ENCODE measurements at regions not wholly inside any gene's neighbourhood (a gene's known extent, or its start where the extent isn't known, plus 50 kb on each side); places are given as distances from the start of the nearest gene placed in this dataset.

DNA sequence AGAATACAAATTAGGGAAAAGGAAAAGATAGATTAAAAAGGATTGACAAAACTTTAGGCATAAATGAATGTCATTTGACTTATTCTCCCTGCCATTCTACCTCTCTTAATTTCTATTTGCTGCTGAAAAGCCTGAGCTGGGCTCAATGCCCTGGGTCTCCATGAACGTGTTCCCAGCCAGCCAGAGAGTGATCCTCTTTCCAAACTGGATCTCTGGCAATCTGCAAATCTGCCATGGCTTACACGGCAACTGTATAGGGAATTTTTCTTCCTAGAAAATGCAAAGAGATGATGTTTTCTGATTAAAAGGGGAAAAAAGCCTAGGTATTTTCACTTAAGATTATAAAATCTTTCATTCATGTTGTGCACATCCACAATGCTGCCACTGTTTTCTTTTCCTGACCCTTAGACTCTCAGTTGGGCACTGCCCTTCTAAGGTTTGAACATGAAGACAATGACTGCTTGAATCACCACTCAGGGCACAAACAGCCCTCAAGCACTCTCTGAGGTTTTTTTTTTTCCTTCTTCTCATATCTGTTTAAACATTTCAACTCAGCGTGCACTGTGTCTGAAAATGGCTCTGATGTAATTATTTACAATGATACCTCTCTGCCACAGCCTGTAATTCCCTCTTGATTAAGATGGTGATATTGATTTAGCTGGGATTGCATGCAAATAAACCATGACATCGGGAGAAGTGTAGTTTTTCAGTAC is 60.3 kb downstream of the DACT1 start:
- DNase-seq, result peak; percentile 10 to 32

DNA sequence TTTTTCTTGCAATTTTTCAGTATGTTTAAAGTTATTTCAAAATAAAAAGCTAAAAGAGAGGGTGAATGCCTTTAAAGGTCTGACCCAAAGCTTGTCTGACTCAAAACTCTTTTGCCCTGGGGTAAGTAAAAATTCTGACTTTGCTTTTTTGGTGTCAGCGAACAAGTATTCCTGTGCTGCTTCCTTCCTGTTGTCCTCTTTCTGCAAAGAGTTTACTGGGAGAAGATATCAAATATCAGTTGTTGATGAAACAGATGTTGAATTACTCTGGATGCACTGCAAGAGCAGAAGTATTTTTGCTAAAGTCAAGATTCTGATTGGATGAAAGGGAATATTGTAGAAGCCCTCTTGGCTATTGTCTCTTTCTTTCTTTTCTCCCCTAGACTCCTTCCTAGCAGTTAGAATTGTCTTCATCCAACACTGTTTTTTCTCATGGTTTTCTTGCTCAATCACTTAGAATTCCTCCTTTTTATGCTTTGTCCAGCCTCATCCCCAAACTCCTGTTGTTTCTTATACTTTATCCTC is 62.0 kb downstream of the DACT1 start:
- DNase-seq, result no peak

DNA sequence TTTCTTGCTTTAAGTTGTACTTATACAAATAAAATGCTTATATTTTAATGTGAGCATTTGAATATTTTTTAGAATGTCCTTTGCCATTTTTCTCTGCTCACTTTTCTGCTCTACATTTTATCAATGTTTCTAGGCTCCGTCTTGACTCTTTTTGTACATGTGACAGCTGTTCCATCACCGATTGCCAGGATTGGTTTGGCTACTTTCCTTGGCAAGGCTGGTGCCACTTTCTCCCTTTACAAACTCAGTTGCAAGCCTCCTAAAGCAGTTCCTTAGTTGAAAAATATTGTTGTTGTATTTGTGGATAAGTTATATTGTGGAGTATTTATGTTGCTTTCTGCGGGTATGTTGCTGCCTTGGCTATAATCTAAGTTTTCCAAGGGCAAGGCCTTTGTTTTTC is 63.4 kb downstream of the DACT1 start:
- DNase-seq, result no peak

DNA sequence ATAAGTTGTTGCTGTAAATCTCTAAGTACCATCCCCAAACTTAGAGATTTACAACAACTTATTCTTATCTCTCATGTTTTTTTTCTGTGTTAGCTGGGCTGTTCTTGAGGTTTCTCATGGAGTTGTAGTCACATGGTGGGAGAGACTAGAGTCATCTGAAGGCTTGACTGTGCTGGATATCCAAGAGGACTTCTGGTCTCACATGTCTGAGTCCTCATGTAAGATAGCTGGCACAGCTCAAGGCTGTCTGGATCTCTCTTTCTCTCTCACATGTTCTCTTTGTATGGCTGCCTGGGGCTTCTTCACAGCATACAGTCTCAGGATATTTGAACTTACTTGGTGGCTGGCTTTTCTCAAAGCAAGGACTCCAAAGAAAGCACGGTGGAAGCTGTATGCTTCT is 63.8 kb downstream of the DACT1 start:
- DNase-seq, result no peak

DNA sequence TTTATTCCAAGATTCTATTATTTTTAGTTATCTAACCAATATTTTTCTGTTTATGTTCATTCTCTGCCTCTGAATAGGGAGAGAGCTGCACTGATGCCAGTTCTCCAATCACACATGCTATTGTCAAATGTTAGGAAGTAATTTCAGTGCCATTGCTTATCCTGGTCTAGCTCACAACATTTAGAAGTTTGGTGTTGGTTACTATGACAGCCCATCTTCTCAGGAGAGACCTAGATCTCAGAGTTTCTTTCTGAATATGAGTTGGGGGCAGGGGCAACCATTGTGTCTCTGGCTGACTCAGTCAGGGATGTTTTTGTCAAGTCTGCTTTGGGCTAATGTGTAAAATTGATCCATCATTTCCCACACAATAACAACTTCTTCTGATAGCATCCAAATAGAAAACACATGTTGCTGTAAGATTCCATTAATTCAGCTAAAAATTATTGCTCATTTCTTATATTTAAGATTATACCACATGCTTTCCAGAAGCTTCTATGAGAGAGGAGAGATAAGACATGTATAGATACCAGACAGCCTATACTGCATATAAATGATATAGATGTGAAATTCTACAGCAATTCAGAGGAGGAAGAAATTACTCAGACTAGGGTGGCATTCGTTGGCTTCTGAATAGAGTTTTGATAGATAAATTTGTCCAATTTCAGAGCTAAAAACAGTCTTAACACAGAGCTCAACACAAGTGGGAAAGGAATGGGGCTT is 64.8 kb downstream of the DACT1 start:
- DNase-seq, result no peak

DNA sequence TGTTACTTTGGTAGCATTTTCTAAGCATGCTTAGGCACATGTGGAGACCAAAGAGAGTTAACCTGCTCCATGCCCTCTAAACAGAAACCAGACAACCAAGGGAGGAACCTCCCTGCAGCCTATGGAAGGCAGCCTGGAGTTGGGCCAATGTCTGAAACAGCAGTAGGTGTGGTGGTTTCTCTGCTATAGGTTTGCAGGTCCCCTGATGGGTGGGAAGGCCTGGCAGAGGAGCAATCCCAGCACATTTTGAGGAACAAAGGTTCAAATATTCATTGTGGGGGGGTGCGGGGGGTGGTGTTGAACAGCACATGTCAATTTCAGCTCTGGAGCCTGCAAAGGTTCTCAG is 65.4 kb downstream of the DACT1 start:
- no peak for DNase-seq

DNA sequence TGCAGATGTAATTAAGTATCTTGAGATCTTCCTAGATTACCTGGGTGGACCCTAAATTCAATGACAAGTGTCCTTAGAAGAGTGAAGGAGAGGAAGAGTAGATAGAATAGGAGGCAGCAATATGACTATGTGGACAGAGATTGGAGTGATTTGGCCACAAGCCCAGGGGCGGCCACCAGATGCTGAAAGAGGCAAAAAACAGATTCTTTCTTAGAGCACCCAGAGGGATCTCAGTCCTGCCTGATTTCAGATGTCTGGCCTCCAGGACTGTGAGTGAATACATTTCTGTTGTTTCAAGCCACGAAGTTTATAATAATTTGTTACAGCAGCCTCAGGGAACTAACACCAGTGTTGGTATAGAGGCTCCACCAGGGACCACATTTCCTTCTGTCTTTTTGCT is 67.3 kb downstream of the DACT1 start:
- no peak for DNase-seq

DNA sequence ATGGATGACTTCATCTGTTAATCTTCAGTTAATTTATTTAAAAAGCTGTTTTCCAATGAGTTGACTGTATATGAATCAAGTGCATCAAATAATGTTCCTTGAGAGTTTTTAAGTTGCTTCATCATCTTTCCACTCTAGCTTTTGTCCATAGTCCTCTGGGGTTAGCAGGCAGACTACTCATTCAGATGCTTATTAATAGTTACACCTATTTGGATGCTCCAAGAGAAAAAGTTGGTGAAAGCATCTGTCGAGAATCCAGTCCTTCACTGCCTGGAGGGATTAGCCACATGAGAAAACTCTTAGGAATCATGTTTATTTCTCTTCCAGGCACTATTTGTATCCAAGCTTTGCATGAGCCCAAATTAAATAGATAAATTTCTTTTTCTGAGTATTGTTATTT is 70.2 kb downstream of the DACT1 start:
- no peak for DNase-seq

DNA sequence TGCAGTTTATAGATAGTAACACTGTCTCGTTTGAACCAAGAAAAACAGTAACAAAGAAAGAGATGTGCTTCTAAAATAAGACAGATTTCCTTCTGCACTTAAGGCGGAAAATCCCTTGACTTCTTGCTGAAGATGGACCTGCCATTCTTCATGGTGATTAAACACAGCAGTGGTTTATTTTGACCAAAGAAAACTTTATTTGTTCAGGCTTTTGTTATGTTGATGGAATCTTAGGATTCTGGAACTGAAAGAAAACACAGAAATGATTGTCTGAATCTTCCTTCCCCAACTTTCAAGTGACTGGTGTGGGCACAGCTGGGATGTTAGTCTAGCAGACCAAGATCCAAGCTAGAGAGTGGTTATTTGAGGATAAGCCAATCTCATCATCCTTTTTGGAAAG is 72.2 kb downstream of the DACT1 start:
- no peak for DNase-seq

DNA sequence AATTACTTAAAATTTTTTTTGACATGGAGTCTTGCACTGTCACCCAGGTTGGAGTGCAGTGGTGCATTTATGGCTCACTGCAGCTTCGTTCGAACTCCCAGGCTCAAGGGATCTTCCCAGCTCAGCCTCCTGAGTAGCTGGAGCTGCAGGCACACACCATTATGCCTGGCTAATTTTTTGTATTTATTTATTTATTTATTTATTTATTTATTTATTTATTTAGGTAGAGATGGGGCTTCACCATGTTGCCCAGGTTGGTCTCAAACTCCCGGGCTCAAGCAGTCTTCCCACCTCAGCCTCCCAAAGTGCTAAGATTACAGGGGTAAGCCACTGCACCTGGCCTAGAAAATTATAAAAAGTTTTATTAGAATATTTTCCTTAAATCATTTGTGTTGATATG is 73.6 kb downstream of the DACT1 start:
- DNase-seq, result no peak

DNA sequence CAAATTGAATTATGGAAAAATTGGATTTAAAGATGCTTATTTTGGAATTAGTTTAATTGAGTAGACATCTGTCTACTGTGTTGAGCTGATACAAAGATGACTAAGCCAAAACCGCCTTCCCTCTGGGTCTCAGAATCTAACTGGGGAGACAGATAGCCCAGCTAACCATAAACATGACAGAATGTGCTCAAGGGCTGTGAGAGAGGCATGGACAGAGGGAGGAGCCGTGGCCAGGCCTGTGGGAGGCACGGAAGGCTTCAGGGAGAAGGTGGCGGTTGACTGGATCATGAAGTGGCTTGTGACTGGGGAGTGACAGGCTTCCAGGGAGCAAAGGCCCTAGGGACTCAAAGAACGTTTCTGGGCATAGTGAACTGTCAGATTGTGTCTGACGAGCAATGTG is 74.6 kb downstream of the DACT1 start:
- DNase-seq, result no peak

DNA sequence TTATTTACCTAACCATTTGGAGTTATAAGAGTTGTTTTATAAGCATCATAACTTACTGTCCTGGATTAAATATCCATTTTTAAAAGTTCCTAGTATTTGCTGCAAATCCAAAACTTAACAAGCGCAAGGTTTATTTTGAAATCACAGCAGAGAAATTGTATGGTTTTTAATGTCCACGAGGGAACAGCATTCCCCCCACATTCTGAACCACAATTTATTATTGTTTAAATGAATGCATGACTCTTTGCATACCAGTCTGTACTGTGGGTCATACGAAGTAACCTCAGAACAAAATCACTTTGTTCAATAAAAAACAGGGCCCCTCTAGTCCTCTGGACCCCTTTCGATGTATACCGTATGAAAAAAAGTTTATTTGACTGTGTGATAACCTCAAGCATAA is 75.9 kb downstream of the DACT1 start:
- no peak for DNase-seq

DNA sequence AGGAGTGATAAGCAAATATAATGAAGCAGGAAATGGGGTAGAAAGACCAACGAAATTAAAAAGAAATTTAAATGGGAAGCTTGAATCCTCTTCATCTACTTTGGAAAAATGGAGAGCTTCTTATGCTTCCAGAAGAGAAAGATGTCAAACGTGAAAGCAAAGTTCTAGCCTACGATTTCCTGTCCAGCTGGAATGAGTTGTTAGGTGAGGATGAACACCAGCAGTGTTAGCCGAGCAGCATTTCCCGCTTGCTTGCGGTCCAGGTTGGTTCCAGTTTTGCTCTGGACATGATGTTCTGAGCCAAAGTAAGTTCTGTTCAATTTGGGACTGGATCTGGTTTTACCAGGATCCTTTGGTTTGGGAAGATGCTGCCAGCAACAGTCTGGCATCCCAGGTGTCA is 78.9 kb downstream of the DACT1 start:
- DNase-seq, result no peak

DNA sequence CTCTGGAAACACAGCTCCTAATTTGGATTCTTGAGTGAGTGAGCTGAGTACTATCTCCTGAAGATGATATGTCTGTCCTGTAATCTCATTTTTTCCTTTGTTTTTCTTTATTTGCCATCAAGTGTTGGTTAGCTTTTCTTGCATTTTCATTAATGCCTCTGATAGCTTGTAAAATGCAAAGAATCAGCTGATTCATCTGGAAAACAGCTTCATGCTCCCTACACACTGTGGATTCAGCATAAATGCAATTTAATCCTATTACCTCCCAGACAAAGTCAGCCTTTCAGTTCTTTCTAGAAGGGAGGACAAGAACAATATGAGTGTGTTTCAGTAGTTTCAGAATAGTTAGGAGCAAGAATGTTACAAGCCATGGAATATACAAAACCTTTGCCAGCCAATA is 79.4 kb downstream of the DACT1 start:
- no peak for DNase-seq

DNA sequence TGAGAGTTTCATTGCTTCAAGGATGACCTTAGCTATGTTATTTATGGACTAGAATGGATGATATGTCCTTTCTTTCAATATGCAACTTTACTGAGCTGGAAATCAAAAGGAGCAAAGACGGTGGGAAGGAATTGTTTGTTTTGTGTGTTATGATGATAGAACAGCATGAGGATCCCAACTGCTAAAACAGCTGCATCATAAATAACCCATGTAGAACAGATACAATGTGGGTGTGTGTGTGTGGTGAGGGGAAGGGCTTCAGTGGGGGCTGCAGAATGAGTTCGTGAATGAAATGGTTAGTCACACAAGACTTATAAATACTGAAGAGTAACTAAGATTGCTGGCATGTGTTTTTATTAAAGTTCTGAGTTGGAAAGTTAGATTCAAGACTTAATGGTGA is 80.1 kb downstream of the DACT1 start:
- DNase-seq, result no peak

DNA sequence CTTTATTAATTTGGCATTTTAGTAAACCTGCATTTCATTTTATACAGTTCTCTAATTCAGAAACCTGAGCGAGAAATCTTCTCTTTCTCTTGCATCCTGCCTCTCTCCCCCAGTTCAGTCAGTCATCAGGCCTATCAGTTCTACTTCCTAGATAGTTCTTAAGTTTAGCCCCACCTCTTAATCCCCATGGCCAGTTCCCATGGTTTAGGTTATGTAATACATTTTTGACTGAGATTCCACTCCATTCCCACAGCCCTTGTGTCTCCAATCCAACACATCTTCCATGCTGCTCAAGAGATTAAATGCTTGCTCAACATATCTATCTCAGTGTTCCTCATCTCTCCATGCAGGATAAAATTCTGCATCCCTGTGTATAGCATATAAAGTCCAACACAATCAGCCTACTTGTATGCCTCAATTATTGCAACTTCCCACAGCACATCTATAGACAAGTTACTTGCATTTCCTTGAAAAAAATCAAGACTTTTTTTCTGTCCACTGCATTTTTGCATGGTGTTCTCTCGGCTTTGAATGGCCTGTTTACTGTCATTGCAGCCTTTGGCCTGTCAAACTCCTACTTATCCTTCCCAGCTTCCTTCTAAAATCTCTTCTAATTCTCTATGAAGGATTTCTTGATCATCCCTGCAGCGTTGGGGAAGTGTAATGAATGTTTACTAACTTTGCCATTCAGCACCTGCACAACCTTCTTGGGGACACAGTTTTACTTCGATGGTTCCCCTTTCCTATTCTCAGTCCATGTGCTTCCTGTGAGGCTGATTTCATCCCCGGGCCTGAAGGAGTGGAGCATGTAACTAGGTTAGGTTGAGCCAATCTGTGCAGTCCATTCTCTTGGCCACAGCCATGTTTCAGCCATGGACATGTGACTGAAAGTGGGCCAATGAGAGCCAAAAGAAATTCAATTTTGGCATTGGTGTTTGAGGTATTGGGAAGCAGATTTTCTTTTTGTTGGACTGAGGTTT is 80.8 kb downstream of the DACT1 start:
- DNase-seq, result no peak

DNA sequence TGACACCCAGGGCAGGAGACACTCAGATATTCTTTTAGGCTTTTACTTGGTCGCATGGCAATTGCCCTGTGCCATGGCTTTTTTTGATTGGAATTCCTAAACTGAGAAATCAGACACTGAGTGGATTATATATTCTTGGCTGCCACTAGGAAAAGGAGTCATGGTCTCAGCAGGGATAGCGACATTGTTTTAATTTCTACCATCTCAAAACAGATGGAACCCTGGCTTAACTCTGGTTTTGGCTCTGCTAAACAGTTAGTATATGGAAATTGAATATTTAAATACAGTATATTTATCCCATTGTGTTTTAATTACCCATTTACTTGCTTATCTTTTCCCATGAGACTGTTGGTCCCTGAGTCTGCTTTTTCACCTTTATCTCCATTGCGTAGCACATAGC is 84.0 kb downstream of the DACT1 start:
- DNase-seq, result no peak

DNA sequence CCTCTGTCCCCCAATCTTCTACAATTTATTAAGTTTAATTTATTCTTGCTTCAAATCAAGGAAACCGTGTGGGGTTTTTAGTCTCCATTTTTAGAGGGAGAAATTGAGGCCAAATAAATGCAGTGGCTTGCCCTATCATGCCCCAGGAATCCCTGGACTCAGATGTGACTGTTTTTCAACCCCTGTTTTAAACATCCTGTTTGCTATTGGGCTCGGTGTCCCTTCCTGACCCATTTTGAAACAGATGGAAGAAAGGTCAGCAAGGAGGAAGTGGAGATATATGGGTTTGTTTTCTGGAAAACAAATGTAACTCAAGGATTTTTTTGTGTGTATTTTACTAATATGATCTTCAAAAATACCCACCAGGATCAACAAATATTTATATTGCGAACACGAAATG is 84.7 kb downstream of the DACT1 start:
- no peak for DNase-seq

DNA sequence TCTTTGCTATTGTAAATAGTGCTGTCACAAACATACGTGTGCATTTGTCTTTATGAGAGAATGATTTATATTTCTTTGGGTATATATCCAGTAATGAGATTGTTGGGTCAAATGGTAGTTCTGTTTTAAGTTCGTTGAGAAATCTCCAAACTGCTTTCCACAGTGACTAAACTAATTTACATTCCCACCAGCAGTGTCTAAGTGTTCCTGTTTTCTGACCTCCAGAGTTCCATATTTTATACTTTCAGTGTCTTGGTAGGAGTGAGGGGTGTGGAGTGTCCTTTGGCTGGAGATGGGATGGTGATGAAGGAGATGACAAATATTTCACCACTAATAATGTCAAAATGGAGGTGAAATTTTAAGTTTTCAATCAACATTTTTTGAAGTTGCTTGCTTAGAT is 86.4 kb downstream of the DACT1 start:
- DNase-seq, result no peak

DNA sequence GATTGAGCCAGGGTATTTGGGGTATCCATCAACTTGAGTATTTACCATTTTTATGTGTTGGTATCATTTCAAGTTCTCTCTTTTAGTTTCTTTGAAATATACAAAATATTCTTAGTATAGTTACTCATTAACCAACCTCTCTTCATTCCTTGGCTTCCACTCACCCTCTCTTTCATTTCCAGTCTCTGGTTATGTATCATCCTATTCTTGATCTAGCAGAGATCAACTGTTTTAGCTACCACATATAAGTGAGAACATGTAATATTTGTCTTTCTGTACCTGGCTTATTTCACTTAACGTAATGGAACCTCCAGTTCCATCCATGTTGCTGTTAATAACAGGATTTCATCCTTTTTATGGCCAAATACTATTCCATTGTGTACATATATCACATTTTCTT is 86.9 kb downstream of the DACT1 start:
- no peak for DNase-seq

DNA sequence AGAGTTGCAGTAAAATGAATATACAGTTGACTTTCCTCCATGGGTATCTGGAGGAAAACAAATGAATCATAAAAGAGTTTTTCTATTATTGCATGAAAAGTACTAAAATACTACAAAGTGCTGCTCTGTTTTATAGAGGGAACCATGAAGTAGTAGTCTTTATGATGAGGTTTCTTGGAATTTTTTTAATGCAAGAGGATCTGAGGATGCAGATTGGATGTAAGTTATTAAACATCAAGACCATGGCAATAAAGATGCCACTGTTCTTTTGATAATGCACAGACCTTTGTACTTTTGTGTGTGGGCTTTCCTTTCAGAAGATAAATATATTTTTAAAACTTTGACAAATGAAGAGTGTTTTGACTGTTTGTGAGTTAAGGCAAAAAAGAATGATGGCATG is 87.5 kb downstream of the DACT1 start:
- DNase-seq, result no peak

DNA sequence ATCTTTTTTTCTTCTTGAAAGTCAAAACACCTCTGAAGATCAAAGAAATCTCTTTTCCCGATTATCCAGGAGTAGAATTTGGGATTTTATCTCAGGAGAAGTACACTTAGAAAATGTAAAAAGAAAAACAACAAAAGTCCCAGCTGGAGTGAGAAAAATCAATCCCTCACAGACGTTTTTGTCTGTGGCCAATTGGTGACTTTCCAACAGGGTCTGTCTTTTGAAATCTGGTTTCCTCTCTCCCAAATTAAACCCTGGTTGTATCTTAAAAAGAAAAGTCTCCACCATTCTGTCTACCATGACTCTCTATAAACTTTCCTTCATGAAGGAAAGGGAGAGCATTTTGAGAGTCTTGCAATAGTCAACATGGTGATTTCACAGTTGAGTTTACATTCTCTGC is 88.1 kb downstream of the DACT1 start:
- no peak for DNase-seq

DNA sequence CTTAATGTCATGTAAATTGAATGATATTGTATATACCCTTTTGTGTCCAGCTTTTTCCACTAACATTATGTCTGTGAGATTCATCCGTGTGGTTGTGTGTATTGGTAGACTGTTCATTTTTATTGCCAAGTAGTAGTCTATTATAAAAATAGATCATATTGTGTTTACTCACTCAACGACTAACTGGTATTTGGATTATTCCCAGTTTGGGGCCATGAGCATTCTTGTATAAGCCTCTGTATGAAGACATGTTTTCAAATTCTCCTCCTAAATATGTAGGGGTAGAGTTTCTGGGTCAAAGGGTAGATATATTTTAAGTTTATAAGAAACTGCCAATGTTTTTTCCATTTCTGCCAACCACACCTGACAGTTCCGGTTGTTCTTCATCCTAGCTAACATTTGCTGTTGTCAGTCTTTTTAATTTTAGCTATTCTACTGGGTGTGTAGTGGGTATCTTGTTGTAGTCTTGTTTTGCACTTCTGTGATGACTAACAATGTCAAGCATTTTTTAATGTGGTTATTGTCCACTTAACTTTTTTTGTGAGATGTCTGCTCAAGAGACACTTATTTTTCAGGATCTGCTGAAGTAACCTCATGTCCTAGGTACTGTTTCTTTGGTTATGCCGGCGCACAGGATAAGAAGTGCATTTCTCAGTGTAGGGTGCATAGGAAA is 93.2 kb downstream of the DACT1 start:
- DNase-seq, result no peak

All from NCI-H526 (cell line).